ENCODE measurements at regions not wholly inside any gene's neighbourhood (a gene's known extent, or its start where the extent isn't known, plus 50 kb on each side); places are given as distances from the start of the nearest gene placed in this dataset.

- DNase-seq = no peak
- peaks cover 94% of the 10 kb centered on the region for H3K27me3 ChIP-seq (ENCODE audit: insufficient read depth, low read depth, severe bottlenecking)
- H3K9me3 ChIP-seq (ENCODE audit: severe bottlenecking) = peaks cover 2% of the 10 kb centered on the region
- no peak overlapping the region for H3K27ac ChIP-seq
- H3K36me3 ChIP-seq = no peaks in the 10 kb centered on the region
- TF ChIP-seq CTCF (IDR thresholded peaks at IDR 0.05; ENCODE audit: low read depth, low read length) = no peak
- H3K4me3 ChIP-seq (ENCODE audit: low read depth, low read length) = no peak overlapping the region
These were observed 117.5 kb upstream of the SLC14A2 start for GRCh38 chr18:45497595-45498286.

- TF ChIP-seq CTCF (IDR thresholded peaks at IDR 0.05; ENCODE audit: low read depth, low read length) = no peak
- Histone ChIP-seq H3K27ac (no peak overlapping the region), H3K27me3 (ENCODE audit: insufficient read depth, low read depth, severe bottlenecking) (peaks cover 94% of the 10 kb centered on the region), H3K9me3 (ENCODE audit: severe bottlenecking) (peaks cover 2% of the 10 kb centered on the region), H3K4me3 (ENCODE audit: low read depth, low read length) (no peak overlapping the region), H3K36me3 (no peaks in the 10 kb centered on the region)
- no peak for DNase-seq
These were observed 117.0 kb upstream of the SLC14A2 start for GRCh38 chr18:45498287-45498658.

- no peak for TF ChIP-seq CTCF (IDR thresholded peaks at IDR 0.05; ENCODE audit: low read depth, low read length)
These were observed 111.3 kb upstream of the SLC14A2 start for GRCh38 chr18:45503990-45504389.

GRCh38 chr18:45505497-45506206 is 109.6 kb upstream of the SLC14A2 start:
- no peak overlapping the region for H3K4me3 ChIP-seq (ENCODE audit: low read depth, low read length)
- DNase-seq = no peak

More at GRCh38 chr18:45503990-45504389, 111.3 kb upstream of the SLC14A2 start:
- H3K27ac ChIP-seq = no peak overlapping the region
- H3K36me3 ChIP-seq = no peaks in the 10 kb centered on the region
- H3K27me3 ChIP-seq (ENCODE audit: insufficient read depth, low read depth, severe bottlenecking) = peaks cover 90% of the 10 kb centered on the region
- H3K9me3 ChIP-seq (ENCODE audit: severe bottlenecking) = peaks cover 12% of the 10 kb centered on the region
- no peak for DNase-seq
- no peak overlapping the region for H3K4me3 ChIP-seq (ENCODE audit: low read depth, low read length)

GRCh38 chr18:45506951-45507350 is 108.3 kb upstream of the SLC14A2 start:
- Histone ChIP-seq H3K27me3 (ENCODE audit: insufficient read depth, low read depth, severe bottlenecking) (peaks cover 94% of the 10 kb centered on the region), H3K36me3 (no peaks in the 10 kb centered on the region), H3K27ac (no peak overlapping the region), H3K9me3 (ENCODE audit: severe bottlenecking) (peaks cover 11% of the 10 kb centered on the region), H3K4me3 (ENCODE audit: low read depth, low read length) (no peak overlapping the region)
- DNase-seq = no peak
- no peak for TF ChIP-seq CTCF (IDR thresholded peaks at IDR 0.05; ENCODE audit: low read depth, low read length)

More at GRCh38 chr18:45505497-45506206, 109.6 kb upstream of the SLC14A2 start:
- TF ChIP-seq CTCF (IDR thresholded peaks at IDR 0.05; ENCODE audit: low read depth, low read length) = no peak
- no peak overlapping the region for H3K27ac ChIP-seq
- peaks cover 12% of the 10 kb centered on the region for H3K9me3 ChIP-seq (ENCODE audit: severe bottlenecking)
- H3K27me3 ChIP-seq (ENCODE audit: insufficient read depth, low read depth, severe bottlenecking) = peaks cover 94% of the 10 kb centered on the region
- no peaks in the 10 kb centered on the region for H3K36me3 ChIP-seq

Data from WERI-Rb-1 (cell line).